ENCODE measurements at regions not wholly inside any gene's neighbourhood (a gene's known extent, or its start where the extent isn't known, plus 50 kb on each side); places are given as distances from the start of the nearest gene placed in this dataset.
"Not testable (repeated sequence)": the region's sequence is repeated elsewhere in the genome, so short reads cannot be mapped to it uniquely, and the experiment has no call there.

DNA sequence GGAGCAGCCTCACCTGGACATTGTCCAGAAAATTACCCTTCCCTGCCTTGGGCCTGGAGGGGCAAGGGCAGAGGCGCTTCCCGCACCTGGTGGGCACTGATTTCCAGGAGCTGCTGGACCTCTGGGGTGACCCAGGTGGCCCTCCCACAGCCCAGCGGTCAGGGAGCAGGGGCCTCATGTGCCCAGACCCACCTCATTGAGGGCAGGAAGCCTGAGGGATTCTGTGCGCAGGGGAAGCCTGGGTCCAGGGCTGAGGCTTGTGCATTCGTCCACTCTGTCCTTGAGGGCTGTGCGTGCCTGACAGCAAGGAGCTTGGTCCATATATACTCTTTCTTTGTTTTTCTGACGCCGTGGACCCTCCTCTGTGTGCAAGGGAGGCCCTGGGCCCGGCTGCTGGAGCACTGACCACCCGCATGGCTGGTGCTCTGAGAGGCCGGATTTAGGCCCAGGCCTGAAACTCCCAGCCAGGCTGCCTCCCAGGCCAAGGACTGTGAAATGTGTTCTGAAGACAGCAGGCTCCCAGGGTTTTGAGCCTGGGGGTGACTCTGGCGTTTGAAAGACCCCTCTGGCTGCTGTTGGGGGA lies 69.0 kb upstream of the LRPAP1 start:
- TF ChIP-seq, protein P1, sequence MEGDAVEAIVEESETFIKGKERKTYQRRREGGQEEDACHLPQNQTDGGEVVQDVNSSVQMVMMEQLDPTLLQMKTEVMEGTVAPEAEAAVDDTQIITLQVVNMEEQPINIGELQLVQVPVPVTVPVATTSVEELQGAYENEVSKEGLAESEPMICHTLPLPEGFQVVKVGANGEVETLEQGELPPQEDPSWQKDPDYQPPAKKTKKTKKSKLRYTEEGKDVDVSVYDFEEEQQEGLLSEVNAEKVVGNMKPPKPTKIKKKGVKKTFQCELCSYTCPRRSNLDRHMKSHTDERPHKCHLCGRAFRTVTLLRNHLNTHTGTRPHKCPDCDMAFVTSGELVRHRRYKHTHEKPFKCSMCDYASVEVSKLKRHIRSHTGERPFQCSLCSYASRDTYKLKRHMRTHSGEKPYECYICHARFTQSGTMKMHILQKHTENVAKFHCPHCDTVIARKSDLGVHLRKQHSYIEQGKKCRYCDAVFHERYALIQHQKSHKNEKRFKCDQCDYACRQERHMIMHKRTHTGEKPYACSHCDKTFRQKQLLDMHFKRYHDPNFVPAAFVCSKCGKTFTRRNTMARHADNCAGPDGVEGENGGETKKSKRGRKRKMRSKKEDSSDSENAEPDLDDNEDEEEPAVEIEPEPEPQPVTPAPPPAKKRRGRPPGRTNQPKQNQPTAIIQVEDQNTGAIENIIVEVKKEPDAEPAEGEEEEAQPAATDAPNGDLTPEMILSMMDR (IDR thresholded peaks at IDR 0.05), result not testable (repeated sequence)
- TF ChIP-seq POLR2A, EP300 (IDR thresholded peaks at IDR 0.05): not testable (repeated sequence)

Measured in ovary (tissue), 3 donors.